ENCODE measurements at regions not wholly inside any gene's neighbourhood (a gene's known extent, or its start where the extent isn't known, plus 50 kb on each side); places are given as distances from the start of the nearest gene placed in this dataset.

DNA sequence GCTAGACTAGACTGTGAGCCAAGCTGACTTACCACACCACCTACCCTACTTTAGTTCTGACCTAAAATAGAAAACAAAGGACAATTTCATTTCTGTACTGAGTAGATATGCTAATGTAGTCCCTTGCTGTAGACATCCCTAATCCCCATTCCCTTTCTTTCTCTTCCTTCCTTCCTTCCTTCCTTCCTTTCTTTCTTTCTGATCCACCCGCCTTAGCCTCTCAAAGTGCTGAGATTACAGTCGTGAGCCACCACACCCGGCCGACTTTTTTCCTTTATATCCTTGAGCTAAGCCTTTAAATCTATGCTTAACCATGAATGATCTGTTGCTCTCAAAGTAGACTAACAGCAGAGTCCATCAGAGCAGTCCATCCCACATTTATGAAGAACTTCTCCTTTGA lies 465.0 kb downstream of the SLITRK6 start:
- H3K4me3 ChIP-seq (ENCODE audit: low read depth, low read length), result no peak overlapping the region
- TF ChIP-seq, protein P1, sequence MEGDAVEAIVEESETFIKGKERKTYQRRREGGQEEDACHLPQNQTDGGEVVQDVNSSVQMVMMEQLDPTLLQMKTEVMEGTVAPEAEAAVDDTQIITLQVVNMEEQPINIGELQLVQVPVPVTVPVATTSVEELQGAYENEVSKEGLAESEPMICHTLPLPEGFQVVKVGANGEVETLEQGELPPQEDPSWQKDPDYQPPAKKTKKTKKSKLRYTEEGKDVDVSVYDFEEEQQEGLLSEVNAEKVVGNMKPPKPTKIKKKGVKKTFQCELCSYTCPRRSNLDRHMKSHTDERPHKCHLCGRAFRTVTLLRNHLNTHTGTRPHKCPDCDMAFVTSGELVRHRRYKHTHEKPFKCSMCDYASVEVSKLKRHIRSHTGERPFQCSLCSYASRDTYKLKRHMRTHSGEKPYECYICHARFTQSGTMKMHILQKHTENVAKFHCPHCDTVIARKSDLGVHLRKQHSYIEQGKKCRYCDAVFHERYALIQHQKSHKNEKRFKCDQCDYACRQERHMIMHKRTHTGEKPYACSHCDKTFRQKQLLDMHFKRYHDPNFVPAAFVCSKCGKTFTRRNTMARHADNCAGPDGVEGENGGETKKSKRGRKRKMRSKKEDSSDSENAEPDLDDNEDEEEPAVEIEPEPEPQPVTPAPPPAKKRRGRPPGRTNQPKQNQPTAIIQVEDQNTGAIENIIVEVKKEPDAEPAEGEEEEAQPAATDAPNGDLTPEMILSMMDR (IDR thresholded peaks at IDR 0.05; ENCODE audit: low read depth, low read length), result no peak

DNA sequence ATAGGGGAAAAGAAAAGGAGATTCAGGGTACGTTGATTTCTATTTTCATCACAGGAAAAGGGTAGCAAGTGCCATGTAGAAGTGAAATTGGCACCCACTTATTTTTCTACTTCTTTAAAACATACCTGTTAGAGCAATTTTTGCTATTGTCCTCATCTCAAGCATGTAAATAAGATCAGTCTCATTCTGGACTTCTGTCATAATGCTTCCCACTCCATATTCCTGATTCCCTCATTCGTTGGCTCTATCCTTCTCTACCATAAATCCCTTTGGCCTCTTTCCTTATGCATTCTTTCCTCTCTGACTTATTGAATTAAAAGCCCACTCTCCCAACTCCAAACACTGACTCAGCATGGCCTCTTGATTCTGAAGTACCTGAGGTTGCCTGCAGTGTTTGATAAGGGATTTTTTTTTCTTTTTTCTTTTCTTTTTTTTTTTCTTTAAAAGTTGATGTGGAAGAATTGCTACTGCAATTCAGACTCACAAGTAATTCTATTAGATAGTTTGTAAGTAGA lies 465.7 kb downstream of the SLITRK6 start:
- TF ChIP-seq, protein P1 (IDR thresholded peaks at IDR 0.05; ENCODE audit: low read depth, low read length), result no peak
- no peak overlapping the region for H3K4me3 ChIP-seq (ENCODE audit: low read depth, low read length)

GRCh38 chr13:85332615-85333014 lies 466.6 kb downstream of the SLITRK6 start:
- no peak overlapping the region for H3K4me3 ChIP-seq (ENCODE audit: low read depth, low read length)
- TF ChIP-seq, protein P1 (IDR thresholded peaks at IDR 0.05; ENCODE audit: low read depth, low read length), result no peak

GRCh38 chr13:85321734-85322133 lies 477.5 kb downstream of the SLITRK6 start:
- TF ChIP-seq, protein P1 (IDR thresholded peaks at IDR 0.05; ENCODE audit: low read depth, low read length), result no peak

DNA sequence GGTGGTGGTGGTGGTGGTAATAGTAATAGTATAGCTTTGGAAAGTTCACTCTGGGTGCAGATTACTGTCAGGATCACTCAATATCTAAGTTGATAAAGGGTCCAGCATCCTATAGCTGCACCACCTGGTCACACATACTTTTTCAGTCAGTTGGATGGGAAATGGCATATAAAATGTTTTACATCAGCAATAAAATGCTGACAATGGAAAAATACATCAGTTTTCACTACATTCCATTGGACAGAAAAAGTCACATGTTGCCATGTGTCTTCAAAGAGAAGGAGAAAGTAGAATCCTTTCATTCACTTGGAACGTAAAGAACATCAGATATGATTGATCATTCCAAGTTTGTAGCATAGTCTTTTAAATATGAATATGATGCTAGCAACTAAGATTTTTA lies 481.4 kb downstream of the SLITRK6 start:
- no peak overlapping the region for H3K4me3 ChIP-seq (ENCODE audit: low read depth, low read length)
- TF ChIP-seq, protein P1 (IDR thresholded peaks at IDR 0.05; ENCODE audit: low read depth, low read length), result no peak

More at GRCh38 chr13:85321734-85322133, 477.5 kb downstream of the SLITRK6 start:
- H3K4me3 ChIP-seq (ENCODE audit: low read depth, low read length), result no peak overlapping the region

DNA sequence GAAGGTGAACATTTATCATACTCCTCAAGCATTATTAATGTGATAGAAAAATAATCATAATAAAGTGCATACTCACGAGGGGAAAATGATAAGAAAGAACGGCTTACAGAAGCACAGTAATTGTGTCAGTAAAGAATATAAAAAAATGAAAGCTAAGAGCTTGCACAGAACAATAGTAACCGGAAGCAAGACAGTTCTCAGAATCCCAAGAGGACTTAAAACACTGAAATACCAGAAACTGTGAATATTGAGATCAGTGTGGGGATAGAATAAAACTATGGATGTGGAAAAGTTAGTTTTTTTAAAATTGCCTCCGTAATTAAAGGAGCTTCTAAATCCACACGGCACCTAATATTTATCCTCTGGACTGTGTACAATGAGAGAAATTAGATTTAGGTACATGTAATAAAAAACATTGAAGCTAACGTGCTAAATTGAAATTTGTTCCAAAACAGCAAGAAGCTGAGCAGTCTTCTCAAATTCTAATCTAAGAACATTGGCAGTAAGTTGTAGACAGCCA lies 482.7 kb downstream of the SLITRK6 start:
- H3K4me3 ChIP-seq (ENCODE audit: low read depth, low read length), result no peak overlapping the region
- TF ChIP-seq, protein P1 (IDR thresholded peaks at IDR 0.05; ENCODE audit: low read depth, low read length), result no peak

DNA sequence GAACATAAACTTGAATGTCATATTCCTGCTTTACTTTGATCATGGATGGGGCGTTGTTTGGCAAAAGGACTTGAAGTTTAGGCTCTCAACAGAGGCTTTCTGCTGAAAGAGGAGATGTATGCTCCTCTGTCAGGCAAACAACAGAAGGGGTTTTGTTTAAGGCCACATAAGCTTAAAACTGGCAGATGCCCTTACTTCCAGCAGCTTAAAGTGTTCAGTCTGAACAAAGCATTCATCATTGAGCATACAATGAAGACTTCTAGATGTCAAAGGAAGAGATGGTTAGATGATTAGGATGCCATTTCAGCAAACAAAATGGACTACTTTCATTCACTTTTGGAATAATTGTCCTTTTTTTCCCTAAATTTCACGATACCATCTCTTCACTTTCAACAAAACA lies 484.5 kb downstream of the SLITRK6 start:
- no peak overlapping the region for H3K4me3 ChIP-seq (ENCODE audit: low read depth, low read length)

More for the DNA sequence above, 484.5 kb downstream of the SLITRK6 start:
- TF ChIP-seq, protein P1 (IDR thresholded peaks at IDR 0.05; ENCODE audit: low read depth, low read length), result no peak
